ENCODE measurements at regions not wholly inside any gene's neighbourhood (a gene's known extent, or its start where the extent isn't known, plus 50 kb on each side); places are given as distances from the start of the nearest gene placed in this dataset.
"Not testable (repeated sequence)": the region's sequence is repeated elsewhere in the genome, so short reads cannot be mapped to it uniquely, and the experiment has no call there.

- Histone ChIP-seq H3K23me2 (ENCODE audit: low read depth, low read length) (no peaks in the 10 kb centered on the region), H3K4me1 (replicated peaks in 1 of 4; ENCODE audit: control insufficient read depth in 3 of 4, insufficient read depth in 4 of 4, low read length in 3 of 4) (no peaks in the 10 kb centered on the region), H3K14ac (ENCODE audit: insufficient read length) (no peak overlapping the region), H4K91ac (replicated peaks; ENCODE audit: insufficient read length, low read length) (no peak overlapping the region), H4K5ac (ENCODE audit: insufficient read length, low read depth, low read length) (no peak overlapping the region), H3K18ac (ENCODE audit: extremely low read depth, low read length) (no peak overlapping the region), H2AK5ac (ENCODE audit: low read depth, low read length) (no peak overlapping the region), H3K36me3 (ENCODE audit: control insufficient read depth in 2 of 4, insufficient read depth in 4 of 4, low read length in 3 of 4) (no peaks in the 10 kb centered on the region), H3K9me3 (ENCODE audit: insufficient read depth in 2 of 2, low read depth in 1 of 2, low read length in 1 of 2) (peaks cover 0 to 29% of the 10 kb centered on the region in 2 experiments; a peak in 2 of 4 replicates), H3K9ac (replicated peaks in 1 of 4; ENCODE audit: extremely low read depth in 1 of 4, low read depth in 3 of 4, low read length in 3 of 4) (no peak overlapping the region), H2BK120ac (replicated peaks; ENCODE audit: low read depth, low read length) (no peak overlapping the region), H3K4ac (replicated peaks; ENCODE audit: insufficient read length, low read depth, low read length) (no peak overlapping the region), H3K79me2 (ENCODE audit: control insufficient read depth in 1 of 2, insufficient read depth in 2 of 2, low read length in 2 of 2) (no peaks in the 10 kb centered on the region), H3K56ac (replicated peaks; ENCODE audit: insufficient read length, low read depth, low read length) (no peak overlapping the region), H3K79me1 (ENCODE audit: low read depth, low read length) (no peaks in the 10 kb centered on the region), H3K27me3 (replicated peaks in 1 of 4; ENCODE audit: control insufficient read depth in 3 of 4, extremely low read depth in 1 of 4, insufficient read depth in 3 of 4, low read length in 3 of 4) (no peaks in the 10 kb centered on the region), H2BK5ac (ENCODE audit: low read depth, low read length) (no peak overlapping the region), H2AFZ (ENCODE audit: low read length) (no peak overlapping the region), H4K8ac (ENCODE audit: extremely low read depth, insufficient read depth, low read length) (no peak overlapping the region), H2BK20ac (ENCODE audit: low read length) (no peak overlapping the region), H2BK15ac (ENCODE audit: low read length) (no peak overlapping the region), H3K4me3 (ENCODE audit: extremely low read depth in 1 of 4, insufficient read depth in 2 of 4, low read depth in 3 of 4, low read length in 4 of 4) (no peak overlapping the region), H4K20me1 (replicated peaks in 1 of 2; ENCODE audit: control insufficient read depth in 1 of 2, insufficient read depth in 2 of 2, low read length in 2 of 2) (no peaks in the 10 kb centered on the region), H3K4me2 (ENCODE audit: insufficient read depth in 1 of 2, low read depth in 2 of 2, low read length in 2 of 2) (no peak overlapping the region), H3K23ac (ENCODE audit: insufficient read length) (no peak overlapping the region), H2BK12ac (ENCODE audit: low read depth, low read length) (no peak overlapping the region), H3K27ac (ENCODE audit: low read depth, low read length) (no peak overlapping the region)
- FAIRE-seq: no peak
- TF ChIP-seq CHD1 (IDR thresholded peaks at IDR 0.05; ENCODE audit: low read depth, low read length) (no peak), RFX5 (IDR thresholded peaks at IDR 0.05; ENCODE audit: borderline replicate concordance, low read depth, low read length) (no peak)
- ChIA-PET POLR2A (ENCODE audit: partially characterized antibody) (no interaction called here), CTCF (ENCODE audit: partially characterized antibody) (no interaction called here)
- 81% methylated on average over 3 of the region's 16 CpGs; no CpG with 5 or more reads in 1 of the 2 experiments for WGBS, 2 experiments (ENCODE audit: extremely low coverage in 1 of 2, insufficient coverage in 1 of 2, insufficient read length in 1 of 2, insufficient replicate concordance in 2 of 2, low coverage in 1 of 2, low lambda C conversion rate in 2 of 2, missing lambda C conversion rate in 1 of 2)
- DNase-seq (ENCODE audit: low read depth in 1 of 2, low spot score in 2 of 2): no peak
Measured at GRCh38 chr22:16131918-16132317, 442.1 kb downstream of the POTEH start.

- H2BK5ac ChIP-seq (ENCODE audit: low read depth, low read length); H3K36me3 ChIP-seq (ENCODE audit: control insufficient read depth in 2 of 4, insufficient read depth in 4 of 4, low read length in 3 of 4); POLR2A ChIA-PET (ENCODE audit: partially characterized antibody); H2AK5ac ChIP-seq (ENCODE audit: low read depth, low read length); H3K4ac ChIP-seq (replicated peaks; ENCODE audit: insufficient read length, low read depth, low read length); H3K4me3 ChIP-seq (ENCODE audit: extremely low read depth in 1 of 4, insufficient read depth in 2 of 4, low read depth in 3 of 4, low read length in 4 of 4); H3K9ac ChIP-seq (replicated peaks in 1 of 4; ENCODE audit: extremely low read depth in 1 of 4, low read depth in 3 of 4, low read length in 3 of 4); H3K79me2 ChIP-seq (ENCODE audit: control insufficient read depth in 1 of 2, insufficient read depth in 2 of 2, low read length in 2 of 2); H3K79me1 ChIP-seq (ENCODE audit: low read depth, low read length); DNase-seq (ENCODE audit: low read depth in 1 of 2, low spot score in 2 of 2); H2BK20ac ChIP-seq (ENCODE audit: low read length); H3K18ac ChIP-seq (ENCODE audit: extremely low read depth, low read length); H4K8ac ChIP-seq (ENCODE audit: extremely low read depth, insufficient read depth, low read length); FAIRE-seq; H2BK120ac ChIP-seq (replicated peaks; ENCODE audit: low read depth, low read length); H2BK15ac ChIP-seq (ENCODE audit: low read length); H4K20me1 ChIP-seq (replicated peaks in 1 of 2; ENCODE audit: control insufficient read depth in 1 of 2, insufficient read depth in 2 of 2, low read length in 2 of 2); H3K27me3 ChIP-seq (replicated peaks in 1 of 4; ENCODE audit: control insufficient read depth in 3 of 4, extremely low read depth in 1 of 4, insufficient read depth in 3 of 4, low read length in 3 of 4); H3K27ac ChIP-seq (ENCODE audit: low read depth, low read length); H3K4me1 ChIP-seq (replicated peaks in 1 of 4; ENCODE audit: control insufficient read depth in 3 of 4, insufficient read depth in 4 of 4, low read length in 3 of 4); H4K91ac ChIP-seq (replicated peaks; ENCODE audit: insufficient read length, low read length); H3K14ac ChIP-seq (ENCODE audit: insufficient read length); CTCF ChIA-PET (ENCODE audit: partially characterized antibody); H3K23me2 ChIP-seq (ENCODE audit: low read depth, low read length); H2AFZ ChIP-seq (ENCODE audit: low read length); H2BK12ac ChIP-seq (ENCODE audit: low read depth, low read length); H4K5ac ChIP-seq (ENCODE audit: insufficient read length, low read depth, low read length); H3K56ac ChIP-seq (replicated peaks; ENCODE audit: insufficient read length, low read depth, low read length); H3K4me2 ChIP-seq (ENCODE audit: insufficient read depth in 1 of 2, low read depth in 2 of 2, low read length in 2 of 2); H3K23ac ChIP-seq (ENCODE audit: insufficient read length): not testable (repeated sequence)
- 87% methylated on average over 7 of the region's 13 CpGs; no CpG with 5 or more reads in 1 of the 2 experiments for WGBS, 2 experiments (ENCODE audit: extremely low coverage in 1 of 2, insufficient coverage in 1 of 2, insufficient read length in 1 of 2, insufficient replicate concordance in 2 of 2, low coverage in 1 of 2, low lambda C conversion rate in 2 of 2, missing lambda C conversion rate in 1 of 2)
- H3K9me3 ChIP-seq (ENCODE audit: insufficient read depth in 2 of 2, low read depth in 1 of 2, low read length in 1 of 2): peaks cover 0 to 29% of the 10 kb centered on the region in 2 experiments; a peak in 2 of 4 replicates
Measured at GRCh38 chr22:16132598-16132997, 442.8 kb downstream of the POTEH start.
